ENCODE measurements at regions not wholly inside any gene's neighbourhood (a gene's known extent, or its start where the extent isn't known, plus 50 kb on each side); places are given as distances from the start of the nearest gene placed in this dataset.

DNA sequence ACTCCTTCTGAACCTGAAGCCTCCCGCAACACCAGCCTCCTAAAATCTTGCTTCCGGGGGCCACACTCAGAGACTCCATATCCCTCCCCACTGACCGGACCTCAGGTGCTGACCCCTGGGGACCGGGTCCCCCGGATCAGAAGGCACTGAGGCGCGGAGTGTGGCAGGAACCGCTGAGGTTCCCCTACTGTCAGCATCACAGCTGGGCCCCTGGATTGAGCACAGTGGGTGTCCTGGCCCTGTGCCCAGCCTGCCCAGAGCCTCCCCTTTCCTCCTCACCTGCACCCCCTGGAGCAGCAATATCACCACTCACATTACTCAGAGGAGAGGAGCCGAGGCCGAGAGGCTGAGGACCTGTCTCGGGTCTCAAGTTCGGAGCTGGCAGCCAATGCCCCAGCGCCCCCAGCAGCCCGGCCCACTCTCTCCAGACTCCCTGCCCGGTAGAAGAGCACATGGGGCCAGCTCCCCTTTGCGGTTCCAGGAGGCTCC is 101.2 kb upstream of the EIF5 start:
- TF ChIP-seq, protein P1, sequence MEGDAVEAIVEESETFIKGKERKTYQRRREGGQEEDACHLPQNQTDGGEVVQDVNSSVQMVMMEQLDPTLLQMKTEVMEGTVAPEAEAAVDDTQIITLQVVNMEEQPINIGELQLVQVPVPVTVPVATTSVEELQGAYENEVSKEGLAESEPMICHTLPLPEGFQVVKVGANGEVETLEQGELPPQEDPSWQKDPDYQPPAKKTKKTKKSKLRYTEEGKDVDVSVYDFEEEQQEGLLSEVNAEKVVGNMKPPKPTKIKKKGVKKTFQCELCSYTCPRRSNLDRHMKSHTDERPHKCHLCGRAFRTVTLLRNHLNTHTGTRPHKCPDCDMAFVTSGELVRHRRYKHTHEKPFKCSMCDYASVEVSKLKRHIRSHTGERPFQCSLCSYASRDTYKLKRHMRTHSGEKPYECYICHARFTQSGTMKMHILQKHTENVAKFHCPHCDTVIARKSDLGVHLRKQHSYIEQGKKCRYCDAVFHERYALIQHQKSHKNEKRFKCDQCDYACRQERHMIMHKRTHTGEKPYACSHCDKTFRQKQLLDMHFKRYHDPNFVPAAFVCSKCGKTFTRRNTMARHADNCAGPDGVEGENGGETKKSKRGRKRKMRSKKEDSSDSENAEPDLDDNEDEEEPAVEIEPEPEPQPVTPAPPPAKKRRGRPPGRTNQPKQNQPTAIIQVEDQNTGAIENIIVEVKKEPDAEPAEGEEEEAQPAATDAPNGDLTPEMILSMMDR (IDR thresholded peaks at IDR 0.05 in 4 of 5, conservative IDR thresholded peaks at IDR 0.05 in 1 of 5) = no peak
- no peak for TF ChIP-seq POLR2A (IDR thresholded peaks at IDR 0.05)
